ENCODE measurements at regions not wholly inside any gene's neighbourhood (a gene's known extent, or its start where the extent isn't known, plus 50 kb on each side); places are given as distances from the start of the nearest gene placed in this dataset.

- no peak for DNase-seq (ENCODE audit: low read depth, low spot score)
- Histone ChIP-seq H3K4me2 (ENCODE audit: control insufficient read depth, insufficient read depth) (no peak overlapping the region), H4K20me1 (ENCODE audit: control insufficient read depth, insufficient read depth) (no peaks in the 10 kb centered on the region), H3K9ac (ENCODE audit: control insufficient read depth, insufficient read depth, low read length) (no peak overlapping the region), H3K27ac (ENCODE audit: control insufficient read depth, insufficient read depth) (no peak overlapping the region), H3K36me3 (ENCODE audit: control insufficient read depth in 2 of 2, insufficient read depth in 2 of 2, low read length in 1 of 2) (no peaks in the 10 kb centered on the region), H2AFZ (ENCODE audit: control insufficient read depth, low read depth, low read length) (no peak overlapping the region), H3K4me1 (ENCODE audit: control insufficient read depth, insufficient read depth, low read length) (no peaks in the 10 kb centered on the region; the same call in 1 of the 2 replicates), H3K4me3 (no peak overlapping the region), H3K9me3 (replicated peaks; ENCODE audit: control insufficient read depth, insufficient read depth, low read length) (no peaks in the 10 kb centered on the region), H3K27me3 (replicated peaks in 1 of 2; ENCODE audit: control insufficient read depth in 2 of 2, insufficient read depth in 2 of 2, low read length in 1 of 2) (no peaks in the 10 kb centered on the region), H3K79me2 (ENCODE audit: control insufficient read depth, insufficient read depth, low read length) (no peaks in the 10 kb centered on the region)
- no TSS peak for BruUV-seq (replicated peaks)
- WGBS (ENCODE audit: insufficient coverage, insufficient replicate concordance, low lambda C conversion rate, missing lambda C conversion rate), result 6% methylated on average over 1 of the region's 1 CpG
- RAD21 ChIA-PET (ENCODE audit: unreplicated experiment), result no interaction called here
- in situ Hi-C loops (cut with MboI) (no loop called here), intact Hi-C loops (cut with micrococcal nuclease; ENCODE audit: unreplicated experiment) (no loop called here)
- CTCF ChIA-PET, result no interaction called here
- TF ChIP-seq MYC (IDR thresholded peaks at IDR 0.05; ENCODE audit: insufficient read depth, insufficient read length, insufficient replicate concordance, low read length, severe bottlenecking) (no peak), ZNF384 (IDR thresholded peaks at IDR 0.05; ENCODE audit: borderline replicate concordance, low read depth, low read length) (no peak), IKZF2 (IDR thresholded peaks at IDR 0.05) (no peak), SUZ12 (IDR thresholded peaks at IDR 0.05; ENCODE audit: unreplicated experiment) (no peak), SUPT20H (IDR thresholded peaks at IDR 0.05; ENCODE audit: borderline replicate concordance, control insufficient read depth, low read depth, low read length) (no peak), PML (IDR thresholded peaks at IDR 0.05; ENCODE audit: low read length) (no peak), NFXL1 (IDR thresholded peaks at IDR 0.05; ENCODE audit: borderline replicate concordance) (no peak), IRF5 (IDR thresholded peaks at IDR 0.05; ENCODE audit: borderline replicate concordance) (no peak), EED (IDR thresholded peaks at IDR 0.05; ENCODE audit: low read depth) (no peak), SREBF2 (IDR thresholded peaks at IDR 0.05; ENCODE audit: low read length) (no peak), REST (IDR thresholded peaks at IDR 0.05; ENCODE audit: low read depth, low read length) (no peak), ATF7 (IDR thresholded peaks at IDR 0.05; ENCODE audit: low read depth) (no peak), CUX1 (IDR thresholded peaks at IDR 0.05; ENCODE audit: insufficient replicate concordance, low read depth, low read length) (no peak), CHD1 (IDR thresholded peaks at IDR 0.05; ENCODE audit: low read depth, low read length) (no peak)
- no peak for FAIRE-seq
- SMC1A ChIA-PET (ENCODE audit: uncharacterized antibody, unreplicated experiment), result interaction anchor here (0.6 kb wide), 1 partner anchor 150 kb away, joined by 3 read pairs; no protein-coding TSS in a partner anchor
- no peak for ATAC-seq
- POLR2A ChIA-PET, result no interaction called here
Measured at GRCh38 chr5:74540622-74541021, 99.9 kb downstream of the ENC1 start.
